ENCODE measurements at regions not wholly inside any gene's neighbourhood (a gene's known extent, or its start where the extent isn't known, plus 50 kb on each side); places are given as distances from the start of the nearest gene placed in this dataset.

DNA sequence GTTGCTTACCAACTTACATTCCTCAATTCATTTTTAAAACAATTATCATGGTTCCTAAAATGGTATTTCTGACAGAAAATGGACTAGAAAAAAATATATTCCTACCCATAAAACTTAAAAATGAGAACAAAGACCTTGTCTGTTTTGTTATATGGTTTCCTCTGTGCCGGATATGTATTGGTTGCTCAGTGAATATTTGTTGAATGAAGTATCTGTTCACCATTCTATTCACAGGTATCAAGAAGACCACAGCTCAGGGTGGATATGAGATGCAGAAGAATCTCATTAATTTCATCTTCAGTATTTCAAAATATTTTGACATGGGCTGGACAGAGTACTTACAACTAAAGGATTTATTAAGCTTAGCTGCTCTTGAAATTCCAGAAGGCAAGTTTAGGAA lies 58.1 kb downstream of the TUSC7 start:
- no peak for DNase-seq

DNA sequence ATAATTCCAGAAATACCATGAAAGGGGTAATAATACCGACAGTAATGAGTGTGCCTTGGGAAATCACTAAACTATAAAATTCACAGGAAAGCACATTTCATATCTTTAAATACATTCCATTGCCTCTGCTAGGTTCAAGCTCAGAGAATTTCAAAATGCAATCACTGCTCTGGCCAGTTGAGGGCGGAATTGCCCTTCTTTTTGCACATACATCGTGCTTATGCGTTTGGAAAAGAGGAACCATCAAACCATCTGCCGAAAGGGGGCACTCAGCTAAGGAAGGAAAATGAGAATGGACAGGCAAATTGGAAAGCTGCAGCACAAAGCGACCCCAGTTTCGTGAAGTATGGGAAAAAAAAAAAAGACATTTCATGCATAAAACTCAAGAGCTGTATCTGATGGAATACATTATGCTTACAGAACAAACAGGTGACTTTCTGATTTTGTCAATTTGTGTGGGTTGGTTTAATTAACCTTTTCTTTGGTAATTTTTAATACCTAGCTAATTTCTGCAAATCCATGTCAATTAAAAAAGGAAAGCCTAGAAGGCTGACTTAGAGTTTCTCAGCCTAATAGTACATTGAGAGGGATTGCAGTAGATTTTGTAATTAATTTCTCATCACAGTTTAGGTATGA lies 61.4 kb downstream of the TUSC7 start:
- DNase-seq: peak; percentile 72

DNA sequence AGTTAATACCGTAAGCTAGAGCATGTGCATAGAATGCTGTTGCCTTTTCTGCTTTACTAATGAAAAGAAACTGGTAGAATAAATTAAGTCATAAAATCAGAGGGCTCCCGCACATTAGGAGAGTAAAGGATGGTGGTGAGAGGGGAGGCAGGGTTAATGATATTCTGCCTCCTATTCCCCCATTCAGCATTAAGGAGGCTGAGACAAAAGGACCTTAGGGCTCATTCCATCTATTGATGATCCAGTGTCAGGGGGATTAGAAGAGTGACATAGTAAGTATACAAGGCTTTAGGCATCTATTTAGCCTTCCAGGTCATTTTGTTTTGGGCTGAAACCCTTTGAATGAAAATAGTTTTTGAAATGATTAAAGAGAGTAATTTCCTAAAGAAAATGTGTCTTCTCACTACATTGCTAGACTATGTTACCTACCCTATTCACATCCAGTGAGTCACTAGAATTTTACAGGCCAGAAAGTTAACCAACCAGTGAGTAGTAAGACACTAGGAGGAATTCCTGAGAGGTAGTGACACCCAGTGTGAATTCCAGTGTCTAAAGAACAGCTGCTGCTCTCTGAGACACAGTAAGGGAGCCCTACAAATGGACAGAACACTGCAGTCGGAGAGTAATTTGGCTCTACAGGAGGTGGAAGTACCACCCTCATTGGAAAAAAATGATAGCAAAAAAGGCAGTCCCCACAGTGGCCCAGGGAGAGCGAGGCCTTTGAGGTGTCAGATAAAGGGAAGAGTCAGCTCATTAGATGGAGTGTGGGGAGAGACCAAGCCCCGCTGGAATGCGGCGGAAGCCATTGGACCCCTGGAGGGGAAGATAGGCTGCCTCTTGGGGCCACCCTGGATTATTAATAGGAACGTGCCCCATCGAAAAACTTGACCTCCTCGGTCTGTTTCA lies 67.6 kb downstream of the TUSC7 start:
- DNase-seq: peak; percentile 2

DNA sequence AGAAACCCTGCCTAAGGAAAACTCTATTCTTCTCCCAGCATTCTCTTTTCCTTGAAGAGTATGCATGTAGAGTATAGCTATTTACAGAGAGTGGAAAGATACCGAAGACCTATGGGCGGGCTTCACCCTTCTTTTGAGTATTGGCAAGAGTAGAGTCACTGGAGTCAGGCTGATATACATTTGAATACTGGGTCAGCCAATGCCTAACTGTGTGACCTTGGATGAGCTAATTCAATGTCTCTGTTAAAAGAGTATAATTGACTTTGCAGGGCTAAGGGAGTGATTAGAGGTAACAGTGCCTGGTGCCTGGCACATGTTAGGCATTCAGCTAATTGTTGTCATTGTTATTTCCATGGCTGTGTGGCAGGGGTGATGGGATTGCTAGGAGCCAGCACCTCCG lies 75.6 kb downstream of the TUSC7 start:
- DNase-seq: no peak

DNA sequence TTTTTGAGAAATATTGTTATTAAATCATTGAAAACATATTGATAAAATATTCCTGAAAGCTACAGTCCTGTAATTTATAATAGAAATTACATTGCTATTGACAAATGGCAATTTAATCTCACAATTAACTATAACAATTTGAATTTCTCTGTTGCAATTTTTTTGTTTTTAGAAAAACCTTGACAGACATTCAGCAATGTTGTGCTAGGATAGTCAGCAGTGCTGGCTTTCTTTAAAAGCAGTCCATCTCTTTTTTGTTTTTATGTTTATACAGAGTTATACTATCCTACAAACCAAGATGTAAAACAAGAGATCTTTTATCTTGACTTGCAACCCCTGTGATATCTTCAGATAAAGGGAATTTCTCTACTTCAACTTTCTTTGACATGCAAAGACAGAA lies 93.1 kb downstream of the TUSC7 start:
- no peak for DNase-seq

DNA sequence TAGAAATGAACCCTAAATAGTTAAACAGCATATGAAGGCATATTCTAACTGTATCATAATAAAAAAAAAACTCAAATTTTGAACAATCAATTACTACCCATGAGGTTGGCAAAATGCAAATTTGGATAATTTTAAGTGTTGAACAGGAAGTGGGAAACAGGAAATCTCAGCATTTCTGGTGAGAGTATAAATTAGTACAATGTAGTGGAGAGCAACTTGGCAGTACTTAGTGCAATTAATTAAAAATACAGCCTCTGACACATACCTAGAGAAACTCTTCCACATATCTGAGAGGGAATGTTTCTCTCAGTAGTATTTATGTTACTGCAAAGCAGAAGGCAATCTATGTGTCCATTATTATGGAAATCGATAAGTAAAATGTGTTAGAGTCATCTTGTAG lies 96.8 kb downstream of the TUSC7 start:
- DNase-seq: no peak

DNA sequence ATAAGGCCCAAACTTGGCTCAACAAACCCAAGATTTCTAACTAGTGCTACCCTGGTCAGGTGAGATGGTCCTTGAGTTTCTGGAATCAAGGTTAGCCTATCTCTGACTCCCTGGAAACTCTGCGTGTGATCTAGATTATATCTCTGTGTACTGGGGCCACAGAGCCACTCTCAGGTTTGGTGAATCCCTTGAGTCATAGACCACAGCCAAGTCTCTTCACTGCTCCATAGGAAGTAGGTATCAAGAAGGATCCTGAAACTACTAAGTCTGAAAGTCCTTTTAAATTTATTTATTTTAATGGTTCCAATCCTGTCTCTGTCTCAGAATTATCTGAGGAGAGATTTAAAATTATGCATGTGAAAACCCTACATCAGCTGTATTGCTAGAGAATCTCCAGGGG lies 99.1 kb downstream of the TUSC7 start:
- no peak for DNase-seq

DNA sequence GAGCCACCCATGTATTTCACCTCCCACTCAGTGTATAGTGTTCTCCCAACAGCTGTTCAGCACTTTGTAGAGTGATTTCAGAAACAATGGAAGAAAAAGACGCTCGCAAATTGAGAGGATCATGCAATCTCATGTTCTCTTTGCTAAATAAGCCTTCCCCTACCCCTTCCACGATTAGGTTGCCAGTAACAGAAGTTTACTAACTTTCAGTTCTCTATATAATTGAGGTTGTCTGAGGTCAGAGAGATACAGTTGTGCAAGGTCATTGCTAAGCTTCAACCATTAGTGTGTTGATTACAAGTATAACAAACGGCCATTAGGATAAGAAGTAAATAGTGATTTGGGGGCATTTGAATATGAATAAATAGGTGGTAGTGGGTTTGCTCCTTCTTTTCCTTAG lies 99.6 kb downstream of the TUSC7 start:
- no peak for DNase-seq

DNA sequence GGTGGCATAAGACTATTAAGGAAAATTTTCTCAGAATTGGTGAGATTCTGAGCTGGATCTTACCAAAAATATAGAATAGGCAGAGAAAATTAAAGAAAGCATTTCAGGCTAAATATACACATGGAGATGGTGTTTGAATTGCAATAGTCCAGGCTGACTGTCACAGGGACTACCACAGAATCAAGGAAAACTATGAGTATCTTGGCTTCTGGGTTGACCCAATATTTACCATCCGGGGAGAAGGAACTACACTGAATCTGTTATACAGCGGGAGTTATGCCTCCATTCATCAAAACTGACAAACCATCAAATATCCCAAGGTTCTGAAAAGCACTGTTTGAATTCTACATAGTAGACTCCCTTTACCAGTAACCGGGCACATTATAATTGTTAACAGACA lies 102.2 kb downstream of the TUSC7 start:
- DNase-seq: no peak

DNA sequence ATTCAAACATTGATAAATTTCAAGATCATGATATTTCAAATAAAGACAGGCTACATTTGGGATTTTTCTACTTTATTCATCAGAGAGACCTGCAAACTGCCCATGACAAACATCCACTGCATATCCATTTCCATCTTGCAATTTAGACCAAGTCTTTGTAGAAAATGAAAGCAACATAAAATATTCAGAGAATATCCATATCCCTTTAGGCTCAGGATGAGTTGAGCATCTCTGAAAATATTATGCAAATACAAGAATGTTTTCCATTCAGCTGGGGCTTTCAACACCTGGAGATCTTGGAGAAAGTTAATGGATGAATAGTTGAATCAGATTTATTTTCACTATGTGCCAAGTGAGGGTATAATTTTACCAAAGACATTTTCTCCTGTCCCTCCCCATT lies 103.4 kb downstream of the TUSC7 start:
- no peak for DNase-seq

DNA sequence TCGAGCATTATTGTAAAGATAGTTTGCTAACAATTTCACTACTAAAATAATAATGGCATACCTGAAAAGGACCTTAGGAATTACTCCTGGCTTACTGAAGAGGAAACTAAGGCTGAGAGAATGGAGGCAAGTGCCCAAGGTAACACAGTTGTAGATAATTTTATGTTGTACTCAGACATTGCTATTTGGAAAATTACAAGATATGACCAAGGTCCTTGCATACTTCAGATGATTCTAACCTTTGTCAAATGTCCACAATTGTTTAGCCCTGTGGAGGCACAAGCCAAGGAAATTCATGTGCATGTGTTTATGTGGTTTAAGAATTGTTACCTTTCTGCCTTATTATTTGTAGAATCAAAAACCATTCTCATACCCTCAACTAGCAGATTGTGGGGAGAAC lies 105.7 kb downstream of the TUSC7 start:
- DNase-seq: no peak

DNA sequence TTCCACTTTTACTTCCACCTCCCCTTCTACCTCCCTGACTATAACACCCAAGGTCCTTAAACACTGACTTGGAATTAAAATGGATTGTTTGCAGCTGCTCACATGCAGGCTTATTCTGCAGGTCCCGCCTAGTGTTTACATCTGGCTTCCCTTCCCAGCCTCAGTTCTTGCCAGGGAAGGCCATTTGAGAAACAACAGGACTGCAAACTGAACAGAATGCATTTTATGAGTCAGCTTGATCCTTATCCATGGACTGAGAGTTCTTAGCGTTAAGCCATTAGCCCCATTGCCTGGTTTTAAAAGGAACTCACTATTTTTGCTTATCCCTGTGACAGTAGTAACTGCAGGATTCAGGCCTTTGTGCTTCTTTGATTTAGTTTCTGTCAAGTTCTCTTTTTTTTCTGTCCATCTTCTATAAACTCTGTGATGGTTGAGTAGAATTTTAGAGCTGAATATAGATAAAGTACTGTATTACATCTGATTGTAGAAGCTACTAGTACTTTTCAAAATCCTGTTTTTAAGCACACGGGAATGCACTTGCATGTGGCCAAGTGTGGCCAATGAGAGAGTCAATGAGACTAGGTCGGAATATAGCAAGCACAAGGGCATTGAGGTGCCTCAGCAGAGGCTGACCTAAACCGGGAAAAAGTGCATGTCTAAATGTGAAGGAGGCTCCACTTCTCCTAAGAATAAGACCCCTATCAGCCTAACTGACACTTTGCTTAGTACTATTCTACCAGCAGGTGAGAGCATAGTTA lies 106.4 kb downstream of the TUSC7 start:
- DNase-seq: no peak

DNA sequence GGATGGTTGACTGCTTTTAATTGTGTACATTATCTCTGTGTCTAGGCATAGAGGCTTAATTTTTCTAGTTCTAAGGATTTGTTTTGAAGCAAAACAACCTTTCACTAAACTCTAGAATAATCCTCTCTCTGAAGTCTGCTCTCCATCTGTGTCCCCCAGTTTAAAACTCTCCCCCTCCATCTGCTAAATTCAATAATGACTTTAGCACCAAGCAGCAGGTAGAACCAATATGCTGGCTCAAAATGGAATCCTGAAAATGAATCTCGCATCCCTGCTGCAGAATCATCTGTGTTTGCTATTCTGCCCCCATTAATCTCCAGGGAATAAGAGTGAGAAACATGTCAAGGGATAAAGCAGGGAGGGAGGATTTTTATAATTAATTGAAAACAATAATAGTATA lies 111.8 kb downstream of the TUSC7 start:
- DNase-seq: no peak

DNA sequence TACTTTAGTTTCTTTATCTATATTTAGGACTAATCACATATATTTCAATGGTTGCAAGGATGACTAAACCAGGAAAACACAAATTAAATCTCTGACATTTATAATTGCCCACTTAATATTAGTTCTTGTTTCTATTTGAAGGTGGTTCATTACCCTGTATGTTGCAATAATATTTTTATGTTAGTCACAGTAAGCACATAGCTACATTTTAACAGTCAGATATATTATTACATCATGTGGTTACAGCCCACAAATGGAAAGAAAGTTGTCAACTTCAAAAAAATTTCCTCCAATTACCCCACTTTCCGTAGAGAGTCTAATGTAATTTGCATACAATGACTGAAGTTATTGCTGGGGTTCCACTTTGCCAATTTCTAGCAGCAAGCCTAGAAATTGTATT lies 114.6 kb downstream of the TUSC7 start:
- no peak for DNase-seq

DNA sequence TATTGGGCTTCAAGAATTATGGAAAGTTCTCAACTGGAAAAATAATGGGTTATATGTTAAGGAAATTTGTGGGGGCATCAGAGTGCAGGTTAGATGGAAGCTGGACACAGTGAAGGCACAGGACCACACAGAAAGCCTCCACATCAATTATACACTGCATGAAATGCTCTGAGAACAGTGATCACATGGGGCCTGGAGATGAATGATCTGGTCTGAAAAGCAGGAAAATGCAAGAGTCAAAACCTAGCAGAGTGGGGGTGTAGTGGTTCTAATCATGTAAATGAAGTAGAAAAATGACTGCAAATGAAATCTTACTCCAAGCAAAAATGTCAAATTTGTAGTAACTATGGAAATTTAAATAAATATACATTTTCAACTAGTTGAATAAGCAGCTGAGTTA lies 123.6 kb downstream of the TUSC7 start:
- DNase-seq: no peak

DNA sequence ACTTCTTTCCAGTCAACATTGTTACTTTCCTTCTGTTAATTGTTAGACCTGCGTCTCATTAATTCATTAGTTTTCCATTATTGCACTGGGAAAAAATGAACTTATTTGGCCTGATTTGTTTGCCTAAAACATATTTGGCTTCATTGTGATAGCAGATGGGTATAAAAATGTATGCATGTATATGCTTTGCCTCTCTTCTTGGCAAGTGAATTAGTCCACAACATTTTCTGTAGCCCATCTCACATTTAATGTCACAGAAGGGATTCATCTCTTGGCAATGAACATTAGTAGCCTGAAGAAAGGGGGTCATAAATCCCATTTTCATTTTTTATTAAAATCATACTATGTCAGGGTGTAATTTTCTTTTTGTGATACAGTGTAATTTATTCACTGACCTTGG lies 125.2 kb downstream of the TUSC7 start:
- DNase-seq: no peak

DNA sequence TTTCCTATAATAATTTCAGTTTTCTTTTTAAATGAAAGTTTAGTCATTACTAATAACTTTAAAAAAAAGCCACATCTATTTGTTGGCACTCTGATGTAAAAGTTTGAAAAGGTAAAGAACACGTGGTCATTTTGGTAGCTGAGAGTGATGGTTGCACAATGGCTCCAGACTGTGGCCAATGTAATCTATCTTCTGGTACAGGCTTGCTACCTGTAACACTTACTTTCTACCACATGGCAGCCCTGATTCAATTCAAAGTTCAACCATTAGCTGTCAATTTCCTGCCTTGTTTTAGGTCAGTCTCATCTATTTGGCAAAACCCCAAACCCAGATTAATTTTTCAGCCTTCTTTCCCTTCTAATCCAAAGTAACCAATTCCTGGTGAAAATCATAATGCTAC lies 126.1 kb downstream of the TUSC7 start:
- DNase-seq: peak; percentile 11

DNA sequence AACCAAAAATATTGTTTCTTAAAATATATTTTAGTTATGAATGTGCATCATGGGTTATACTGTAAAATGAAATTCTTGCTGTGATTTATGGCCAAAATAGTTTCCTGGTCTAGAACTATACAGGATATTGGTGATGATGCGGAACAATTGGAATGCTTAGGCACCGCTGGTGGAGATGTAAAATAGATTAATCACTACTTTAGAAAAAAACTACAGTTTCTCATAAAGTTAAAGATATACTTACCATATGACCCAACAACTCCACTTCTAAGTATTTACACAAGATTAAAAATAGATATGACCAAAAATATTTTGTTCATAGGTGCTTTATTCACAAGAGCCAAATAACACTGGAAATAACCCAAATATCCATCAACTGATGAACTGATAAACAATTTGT lies 126.7 kb downstream of the TUSC7 start:
- DNase-seq: peak; percentile 78

DNA sequence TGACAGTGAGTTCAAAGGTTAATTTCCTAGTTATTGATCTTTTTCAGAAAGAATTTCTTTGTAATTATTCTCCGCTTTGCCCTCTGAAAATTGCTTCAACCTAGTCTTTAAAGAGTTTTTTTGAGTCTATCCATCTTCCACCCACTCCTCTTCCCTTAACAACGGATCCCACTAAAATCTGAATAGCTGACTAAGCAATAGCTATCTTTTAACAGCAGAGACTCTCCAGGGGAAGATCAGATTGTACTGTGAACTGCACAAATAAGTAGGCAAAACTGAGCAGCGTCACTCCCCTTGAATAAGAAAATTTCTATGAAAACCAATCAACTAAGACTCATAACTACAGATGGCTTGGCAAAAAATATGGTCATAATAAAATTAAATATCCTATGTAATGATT lies 127.9 kb downstream of the TUSC7 start:
- no peak for DNase-seq

DNA sequence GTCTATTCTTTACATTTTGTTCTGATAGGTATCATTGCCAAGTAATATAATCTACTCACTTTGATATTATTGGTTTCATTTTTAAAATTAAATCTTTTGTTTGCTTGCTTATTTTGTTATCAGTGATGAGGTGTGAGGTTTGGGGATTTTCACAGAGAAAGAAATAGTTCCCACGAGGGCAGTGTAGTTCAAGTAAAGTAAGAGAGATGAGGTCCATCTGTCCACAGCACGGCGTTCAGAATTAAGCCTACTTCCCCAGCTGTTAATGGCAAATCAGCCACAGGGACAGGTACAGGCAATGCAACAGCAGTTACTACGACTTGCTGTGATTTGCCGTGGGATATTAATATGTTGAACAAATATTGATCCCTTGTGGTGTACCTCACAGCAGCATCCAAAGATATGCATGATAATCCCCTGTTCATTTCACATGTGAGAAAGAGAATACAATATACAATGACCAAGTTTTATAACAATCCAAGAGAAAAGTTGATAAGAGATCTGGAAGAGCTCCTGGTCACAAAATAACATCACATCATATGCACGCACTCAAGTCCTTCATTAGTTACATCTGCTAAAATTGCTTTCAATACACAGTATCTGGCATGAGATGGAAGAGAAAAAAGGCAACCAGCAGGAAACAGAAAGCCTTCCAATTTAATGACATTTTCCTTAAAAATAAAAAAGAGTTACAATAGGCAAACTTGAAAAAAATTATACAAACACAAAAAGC lies 131.6 kb downstream of the TUSC7 start:
- no peak for DNase-seq

DNA sequence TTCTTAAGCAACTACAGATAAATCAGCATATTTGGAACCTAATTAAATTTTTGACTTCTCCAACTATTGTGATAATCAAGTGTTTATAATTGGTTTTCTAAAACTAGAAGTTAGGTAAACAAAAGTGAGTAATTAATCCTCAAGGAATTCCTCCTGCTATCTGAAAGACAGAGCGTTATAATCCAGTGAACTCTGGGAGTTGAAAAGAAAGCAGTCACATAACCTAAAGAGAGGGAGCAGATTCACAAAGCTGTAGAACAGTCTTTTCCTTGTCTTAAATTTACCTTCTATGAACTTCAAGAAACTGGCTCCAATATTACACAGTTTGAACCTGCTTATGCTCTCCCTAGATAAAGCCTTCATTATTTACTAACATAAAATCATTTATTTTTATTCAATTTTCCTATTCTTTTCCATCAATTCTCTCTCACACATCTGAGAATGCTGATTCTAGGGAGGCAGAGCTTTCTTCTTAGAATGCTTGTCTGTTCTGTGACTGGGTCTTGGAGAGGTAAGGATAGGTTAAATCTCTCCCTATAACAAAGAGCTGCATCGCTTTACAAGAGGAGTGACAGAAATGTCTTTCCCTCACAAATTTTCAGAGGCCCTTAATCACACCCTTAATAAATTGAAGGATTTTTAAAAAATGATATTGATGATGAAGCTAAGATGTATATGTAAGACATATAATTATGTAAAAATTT lies 132.8 kb downstream of the TUSC7 start:
- no peak for DNase-seq

DNA sequence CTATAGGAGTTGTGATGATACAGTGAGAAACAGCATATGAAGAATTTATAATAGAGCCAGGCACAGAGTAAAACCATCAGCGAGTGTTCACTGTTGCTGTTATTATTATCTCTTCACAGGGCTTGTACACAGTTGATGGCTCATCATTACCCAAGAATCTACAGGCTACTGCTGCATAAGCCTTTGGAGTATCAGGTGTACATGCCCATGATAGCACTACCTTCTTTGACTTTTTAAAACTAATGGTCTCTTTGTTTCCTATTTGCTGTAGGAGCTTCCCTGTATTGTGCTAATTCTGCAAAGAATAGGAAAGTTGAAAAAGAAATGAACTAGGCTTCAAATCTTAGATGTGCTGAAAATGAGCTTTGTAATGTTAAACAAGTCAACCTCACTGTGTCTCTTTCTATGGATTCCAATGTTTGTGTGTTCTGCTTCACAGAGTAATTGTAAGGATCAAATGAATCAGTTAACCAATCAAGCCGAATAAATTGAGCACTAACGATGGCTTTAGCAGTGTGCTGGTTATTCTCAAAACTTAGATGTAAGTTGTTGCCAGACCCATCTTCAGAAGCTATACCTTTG lies 138.8 kb downstream of the TUSC7 start:
- no peak for DNase-seq
